Retinal pigment epithelial cell (primary cell): ENCODE measurements at regions not wholly inside any gene's neighbourhood (a gene's known extent, or its start where the extent isn't known, plus 50 kb on each side); places are given as distances from the start of the nearest gene placed in this dataset.

ENCODE experiments used
- DNase-seq: peaks from one replicate; pipeline ENCODE4 v3.0.0-alpha.2; 2010; ENCODE audit warnings: low read depth
- H3K4me3 ChIP-seq: 2 replicates; pipeline ENCODE4 v1.5.1; 2011; ENCODE audit warnings: mild to moderate bottlenecking, low read length, control low read depth, moderate library complexity
- TF ChIP-seq, protein P1 (sequence below): conservative IDR thresholded peaks from 2 replicates; pipeline ENCODE4 v1.5.1; 2011; ENCODE audit warnings: low read depth, low read length, control low read depth, inconsistent platforms

DNA sequence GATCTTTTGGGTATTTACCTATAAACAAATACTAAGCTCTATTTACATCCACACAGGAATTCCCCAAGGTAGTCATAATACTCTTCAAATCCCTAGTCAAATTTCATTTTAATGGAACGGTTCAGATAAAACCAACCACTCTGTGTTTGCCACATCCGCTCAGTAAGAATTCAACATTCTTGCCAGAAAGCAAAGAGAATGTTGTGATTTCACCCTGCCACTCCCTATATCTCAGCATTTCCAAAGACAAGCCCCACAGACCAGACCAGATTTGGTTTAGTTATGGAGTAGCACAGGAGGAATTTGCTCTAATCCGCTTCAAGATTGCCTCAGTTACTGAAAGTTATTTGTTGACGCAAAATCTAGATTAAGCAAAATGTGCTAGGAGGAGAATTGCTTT is 105.6 kb upstream of the SERP2 start:
- TF ChIP-seq, protein P1, sequence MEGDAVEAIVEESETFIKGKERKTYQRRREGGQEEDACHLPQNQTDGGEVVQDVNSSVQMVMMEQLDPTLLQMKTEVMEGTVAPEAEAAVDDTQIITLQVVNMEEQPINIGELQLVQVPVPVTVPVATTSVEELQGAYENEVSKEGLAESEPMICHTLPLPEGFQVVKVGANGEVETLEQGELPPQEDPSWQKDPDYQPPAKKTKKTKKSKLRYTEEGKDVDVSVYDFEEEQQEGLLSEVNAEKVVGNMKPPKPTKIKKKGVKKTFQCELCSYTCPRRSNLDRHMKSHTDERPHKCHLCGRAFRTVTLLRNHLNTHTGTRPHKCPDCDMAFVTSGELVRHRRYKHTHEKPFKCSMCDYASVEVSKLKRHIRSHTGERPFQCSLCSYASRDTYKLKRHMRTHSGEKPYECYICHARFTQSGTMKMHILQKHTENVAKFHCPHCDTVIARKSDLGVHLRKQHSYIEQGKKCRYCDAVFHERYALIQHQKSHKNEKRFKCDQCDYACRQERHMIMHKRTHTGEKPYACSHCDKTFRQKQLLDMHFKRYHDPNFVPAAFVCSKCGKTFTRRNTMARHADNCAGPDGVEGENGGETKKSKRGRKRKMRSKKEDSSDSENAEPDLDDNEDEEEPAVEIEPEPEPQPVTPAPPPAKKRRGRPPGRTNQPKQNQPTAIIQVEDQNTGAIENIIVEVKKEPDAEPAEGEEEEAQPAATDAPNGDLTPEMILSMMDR, result no peak
- no peak overlapping the region for H3K4me3 ChIP-seq
- DNase-seq, result peak; percentile 97

DNA sequence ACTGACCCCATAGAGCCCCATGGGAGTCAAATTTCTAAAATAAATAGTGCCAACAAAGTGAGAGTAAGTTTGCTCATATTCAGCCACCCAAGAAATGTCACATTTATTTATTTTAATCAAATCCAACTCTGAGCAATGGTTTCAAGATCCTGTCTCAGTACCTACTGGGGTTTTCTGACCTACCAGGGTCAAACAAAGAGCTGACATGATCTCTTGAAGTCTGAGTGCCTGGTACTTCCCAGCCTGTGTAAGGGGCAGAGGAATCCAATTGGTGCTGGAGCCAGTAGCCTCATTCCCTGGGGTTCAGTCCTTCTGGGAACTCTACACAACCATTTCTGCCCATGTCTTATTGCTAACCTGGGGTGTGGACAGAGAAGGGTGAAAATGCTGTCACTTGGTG is 104.6 kb upstream of the SERP2 start:
- no peak for DNase-seq
- H3K4me3 ChIP-seq, result no peak overlapping the region
- TF ChIP-seq, protein P1, result no peak

DNA sequence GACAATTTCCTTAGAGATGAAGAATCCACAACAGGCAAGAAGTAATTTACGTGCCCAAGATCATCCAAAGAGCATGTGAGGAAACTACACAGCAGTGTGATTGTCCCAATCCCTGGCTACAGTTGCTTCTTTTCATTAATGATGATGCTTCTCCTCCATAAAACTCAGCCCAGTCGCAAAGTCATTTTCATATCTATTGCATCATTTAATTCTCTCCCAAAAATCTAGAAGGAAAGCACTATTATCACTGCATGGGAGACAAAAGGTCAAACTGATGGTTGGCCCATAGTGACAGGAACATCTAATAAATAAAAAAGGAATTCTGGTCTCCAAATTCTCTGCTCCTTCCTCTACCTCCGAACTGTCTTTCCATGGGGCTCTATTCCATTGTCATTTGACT is 103.5 kb upstream of the SERP2 start:
- TF ChIP-seq, protein P1, result no peak
- DNase-seq, result no peak
- H3K4me3 ChIP-seq, result no peak overlapping the region

DNA sequence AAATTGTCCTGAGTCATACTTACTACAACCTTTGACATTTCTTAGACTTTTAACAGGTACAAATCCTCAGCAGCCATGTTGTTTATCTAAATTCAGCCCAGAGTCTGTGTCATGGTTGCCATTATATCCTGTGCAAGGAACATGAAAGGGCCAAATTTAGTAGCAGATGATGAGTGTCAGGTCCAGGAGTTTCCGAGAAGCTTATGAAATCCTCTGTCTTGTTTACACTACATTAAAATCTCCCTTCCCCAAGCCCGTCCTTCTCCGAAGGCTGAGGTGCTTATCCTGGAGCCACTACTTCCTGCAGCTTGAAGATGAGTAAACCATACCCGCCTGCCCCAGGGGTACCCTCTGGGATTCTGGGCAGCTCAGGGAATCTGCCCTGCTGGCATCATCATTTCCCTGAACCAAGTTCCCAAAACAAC is 102.6 kb upstream of the SERP2 start:
- no peak overlapping the region for H3K4me3 ChIP-seq
- no peak for DNase-seq
- TF ChIP-seq, protein P1, result no peak

DNA sequence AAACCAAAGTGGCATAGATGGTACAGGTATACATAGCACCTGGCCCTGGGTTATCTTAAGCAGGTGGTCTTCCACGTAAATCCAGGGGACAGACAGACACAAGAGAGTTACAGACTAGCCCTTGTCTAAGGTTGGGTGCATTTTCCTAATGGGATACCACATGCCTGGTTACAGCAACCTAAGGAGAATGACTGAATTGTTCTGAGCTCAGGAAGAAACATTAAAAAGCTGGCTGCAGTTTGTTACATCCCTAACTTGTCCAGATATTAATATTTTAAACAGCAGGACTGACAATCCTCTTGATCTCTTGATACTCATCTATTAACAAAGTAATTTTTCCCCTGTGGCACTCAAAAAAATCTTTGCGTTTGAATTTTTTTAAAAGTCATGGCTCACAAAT is 102.2 kb upstream of the SERP2 start:
- DNase-seq, result no peak
- TF ChIP-seq, protein P1, result no peak

DNA sequence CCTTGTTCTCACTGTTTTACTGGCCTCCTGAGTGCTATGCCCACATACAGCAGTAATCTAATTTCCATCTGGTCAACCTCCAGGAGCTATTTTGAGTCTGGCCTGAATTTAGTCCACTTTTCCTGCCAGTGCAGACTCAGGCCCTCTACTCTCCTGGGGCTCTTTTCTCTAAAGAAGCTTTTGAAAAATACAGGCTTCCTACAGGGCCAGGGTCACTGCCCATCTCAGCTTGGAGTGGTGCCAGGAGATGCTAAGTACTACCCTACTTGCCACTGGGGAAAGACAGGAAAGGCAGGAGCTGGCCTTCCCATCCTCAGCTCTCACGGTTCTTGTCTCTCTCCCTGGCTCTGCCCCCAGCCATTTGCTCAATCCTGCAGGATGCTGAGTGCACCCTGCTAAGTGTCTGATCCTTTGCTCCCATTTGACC is 101.7 kb upstream of the SERP2 start:
- H3K4me3 ChIP-seq, result no peak overlapping the region
- DNase-seq, result no peak
- TF ChIP-seq, protein P1, result no peak

More for the DNA sequence above, 102.2 kb upstream of the SERP2 start:
- H3K4me3 ChIP-seq, result no peak overlapping the region

DNA sequence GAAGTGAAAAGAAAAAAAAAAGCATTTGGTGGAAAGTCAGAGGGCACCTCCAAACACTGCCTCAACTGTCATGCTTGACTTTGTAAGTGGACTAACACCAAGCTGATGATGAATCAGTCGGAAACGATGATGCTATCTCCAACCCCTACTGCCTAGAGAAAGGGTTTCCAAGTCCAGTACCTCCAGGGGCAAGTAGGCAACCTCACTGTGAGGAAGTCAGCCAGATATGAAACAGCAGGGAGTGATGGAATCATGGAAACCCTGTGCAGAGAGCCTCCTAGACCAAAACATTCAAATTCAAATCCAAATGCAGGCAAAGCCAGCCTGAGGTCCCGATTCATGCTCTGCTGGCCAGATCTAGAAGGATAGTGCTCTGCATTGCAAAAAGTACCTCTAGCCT is 100.9 kb upstream of the SERP2 start:
- no peak overlapping the region for H3K4me3 ChIP-seq
- TF ChIP-seq, protein P1, result no peak
- no peak for DNase-seq
